HG03469 (cell line): ENCODE measurements at regions not wholly inside any gene's neighbourhood (a gene's known extent, or its start where the extent isn't known, plus 50 kb on each side); places are given as distances from the start of the nearest gene placed in this dataset.
A peak's percentile ranks its signal among the peaks of the same experiment; 100 is the strongest.

Experiments
- ATAC-seq: cut with Tn5 transposase; IDR thresholded peaks from one replicate; pipeline ENCODE4 v1.9.1; 2021; ENCODE audit warnings: mild to moderate bottlenecking, moderate library complexity, moderate number of reproducible peaks; ENCODE audit not compliant: unreplicated experiment

GRCh38 chr12:91346827-91347226 is 164.2 kb upstream of the DCN start:
- ATAC-seq = no peak

- ATAC-seq = no peak
Observed at GRCh38 chr12:91344408-91344807, 161.8 kb upstream of the DCN start.

- no peak for ATAC-seq
Observed at GRCh38 chr12:91343010-91343409, 160.4 kb upstream of the DCN start.

GRCh38 chr12:91339106-91339505 is 156.5 kb upstream of the DCN start:
- no peak for ATAC-seq

- no peak for ATAC-seq
Observed at GRCh38 chr12:91335699-91336098, 153.1 kb upstream of the DCN start.

DNA sequence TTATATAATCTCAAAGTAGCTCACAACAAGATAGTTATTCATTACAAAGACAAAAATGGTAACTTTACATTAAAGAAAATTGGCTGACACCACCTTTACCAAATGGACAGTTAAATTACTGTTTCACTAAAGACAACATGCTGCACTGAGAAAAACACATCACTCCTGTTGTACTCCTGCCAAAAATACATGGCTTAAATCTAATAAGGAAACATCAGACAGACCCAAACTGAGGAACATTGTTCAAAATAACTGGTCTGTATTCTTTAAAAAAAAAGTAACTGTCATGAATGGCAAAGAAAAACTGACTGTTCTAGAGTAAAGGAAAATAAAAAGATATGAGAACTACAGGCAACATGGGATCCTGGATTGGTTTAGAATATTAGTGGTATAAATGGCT is 151.3 kb upstream of the DCN start:
- ATAC-seq = no peak

- ATAC-seq = no peak
Observed at GRCh38 chr12:91332302-91332701, 149.7 kb upstream of the DCN start.

- ATAC-seq = no peak
Observed at GRCh38 chr12:91331371-91331770, 148.8 kb upstream of the DCN start.

DNA sequence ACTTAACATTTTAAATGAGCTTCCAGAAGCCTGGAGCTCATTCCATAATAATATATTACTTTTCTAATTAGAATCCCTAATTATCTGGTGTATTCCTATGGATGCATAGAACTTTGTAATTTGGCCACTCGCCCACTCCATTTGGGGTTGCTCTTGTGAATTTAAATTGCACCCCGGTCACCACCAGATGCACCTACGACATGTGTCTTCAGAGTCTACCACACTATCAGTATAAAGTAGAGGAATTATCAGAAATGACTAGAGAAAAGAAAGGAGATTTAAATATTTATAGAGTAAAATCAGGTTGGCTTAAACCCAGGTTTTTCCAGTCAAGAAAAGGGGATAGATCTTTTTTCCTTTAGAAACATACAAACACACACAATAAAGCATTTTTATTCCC is 145.8 kb upstream of the DCN start:
- ATAC-seq = no peak

DNA sequence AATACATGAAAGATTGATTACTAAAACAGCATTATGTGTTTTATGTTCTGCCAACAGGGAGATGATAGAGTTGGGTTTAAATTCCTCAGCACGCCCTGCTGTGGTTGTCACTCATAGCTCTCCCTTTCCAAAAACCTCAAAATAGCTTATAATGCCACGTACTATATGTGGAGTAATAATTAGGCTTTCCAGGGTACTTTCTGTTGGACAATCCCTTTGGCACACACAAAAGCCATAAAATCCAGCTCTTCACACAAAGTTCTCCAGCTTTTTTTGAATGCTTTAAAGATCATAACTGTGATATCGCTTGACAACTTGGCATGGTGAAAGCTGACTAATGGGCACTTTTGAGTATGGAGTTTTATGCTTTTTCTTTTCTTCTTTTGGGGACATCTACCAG is 145.3 kb upstream of the DCN start:
- no peak for ATAC-seq

DNA sequence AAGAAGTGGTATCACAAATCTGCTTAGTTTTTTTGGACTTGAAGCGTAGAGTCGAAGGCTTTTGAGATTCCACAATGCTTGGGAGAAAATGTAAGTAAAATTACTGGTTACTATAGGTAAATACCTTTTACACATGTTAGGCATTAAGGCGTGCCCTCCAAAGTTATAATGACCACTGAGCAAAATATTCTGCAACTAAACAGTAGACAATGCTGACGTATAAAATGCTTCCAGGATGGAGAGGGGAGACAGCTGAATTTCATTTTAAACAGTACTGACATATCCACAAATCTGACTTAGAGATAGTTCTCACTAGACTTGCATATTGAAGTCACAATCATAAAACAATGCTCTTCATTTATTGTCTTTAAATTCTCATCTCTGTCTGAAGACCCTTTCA is 144.5 kb upstream of the DCN start:
- ATAC-seq = no peak

DNA sequence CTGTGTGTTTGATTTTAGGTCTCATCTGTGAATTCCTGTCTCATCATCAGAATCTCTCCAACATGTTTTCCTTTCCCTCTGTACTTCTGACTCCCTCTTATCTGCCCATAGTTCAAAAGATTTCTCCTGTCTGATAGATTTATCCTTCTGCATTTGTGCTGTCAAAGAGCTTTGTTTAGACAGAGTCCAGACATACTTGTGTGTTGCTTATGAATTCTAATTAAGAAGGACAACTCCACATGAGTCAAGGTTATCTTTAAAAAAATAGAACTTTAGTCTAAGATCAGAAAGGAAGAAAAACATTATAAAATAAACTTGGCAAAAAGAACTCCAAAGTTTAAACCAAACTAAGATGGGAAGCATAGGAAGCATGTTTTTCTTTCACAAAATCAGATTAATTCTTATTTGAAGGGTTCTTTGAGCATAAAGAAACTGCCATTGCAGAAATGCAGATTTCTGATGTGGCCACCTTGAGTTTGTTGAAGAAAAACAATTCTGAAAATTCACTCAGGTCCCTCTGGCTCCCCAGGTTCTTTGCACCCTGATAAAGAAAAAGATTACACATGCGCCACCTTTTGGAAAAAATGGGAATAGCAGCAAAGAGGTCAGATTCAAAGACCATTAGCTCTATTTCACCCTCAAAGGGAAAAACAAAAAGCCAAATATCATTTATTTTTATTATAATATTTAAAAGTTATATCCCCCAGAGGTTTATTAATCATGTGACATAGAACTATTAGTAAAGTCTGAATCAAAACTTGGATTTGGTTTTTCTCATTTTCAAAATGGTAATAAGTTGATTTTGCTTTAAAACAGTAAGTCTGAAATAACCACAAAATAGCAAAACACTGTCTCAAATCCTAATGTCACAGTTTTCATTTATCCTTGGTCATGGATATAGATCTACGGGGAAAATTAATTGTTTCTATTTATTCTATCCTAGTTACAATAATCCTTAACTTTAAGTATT is 143.7 kb upstream of the DCN start:
- ATAC-seq = peak; percentile 70

- no peak for ATAC-seq
Observed at GRCh38 chr12:91320999-91321398, 138.4 kb upstream of the DCN start.

DNA sequence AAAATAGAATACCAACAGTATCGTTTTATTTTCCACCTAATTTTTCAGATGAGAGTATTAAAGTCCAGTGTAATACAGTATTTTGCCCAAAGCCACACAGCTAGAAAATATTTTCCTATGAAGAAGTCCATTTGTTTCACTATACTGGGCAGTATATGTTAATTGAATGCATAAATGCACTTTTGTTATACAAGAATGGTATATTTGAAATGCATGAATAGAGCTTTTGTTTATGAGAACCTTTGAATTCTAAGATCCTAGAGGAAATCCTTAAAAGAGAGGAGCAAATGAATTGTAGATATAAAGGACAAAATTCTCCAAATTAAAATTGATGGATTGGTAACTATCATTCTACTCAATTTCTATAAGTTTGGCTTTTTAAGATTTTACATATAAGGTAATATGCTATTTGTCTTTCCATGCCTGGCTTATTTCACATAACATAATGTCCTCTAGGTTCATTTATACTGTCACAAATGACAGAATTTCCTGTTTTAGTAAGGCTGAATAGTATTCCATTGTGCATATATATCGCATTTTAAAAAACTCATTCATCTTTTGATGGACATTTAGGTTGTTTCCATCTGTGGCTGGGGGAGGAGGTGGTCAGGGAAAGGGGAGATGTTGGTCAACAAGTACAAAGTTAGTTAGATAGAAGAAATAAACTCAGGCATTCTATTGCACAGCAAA is 136.6 kb upstream of the DCN start:
- ATAC-seq = no peak

GRCh38 chr12:91317306-91317705 is 134.7 kb upstream of the DCN start:
- no peak for ATAC-seq

GRCh38 chr12:91316907-91317269 is 134.3 kb upstream of the DCN start:
- ATAC-seq = no peak

- ATAC-seq = no peak
Observed at GRCh38 chr12:91316161-91316906, 133.7 kb upstream of the DCN start.

DNA sequence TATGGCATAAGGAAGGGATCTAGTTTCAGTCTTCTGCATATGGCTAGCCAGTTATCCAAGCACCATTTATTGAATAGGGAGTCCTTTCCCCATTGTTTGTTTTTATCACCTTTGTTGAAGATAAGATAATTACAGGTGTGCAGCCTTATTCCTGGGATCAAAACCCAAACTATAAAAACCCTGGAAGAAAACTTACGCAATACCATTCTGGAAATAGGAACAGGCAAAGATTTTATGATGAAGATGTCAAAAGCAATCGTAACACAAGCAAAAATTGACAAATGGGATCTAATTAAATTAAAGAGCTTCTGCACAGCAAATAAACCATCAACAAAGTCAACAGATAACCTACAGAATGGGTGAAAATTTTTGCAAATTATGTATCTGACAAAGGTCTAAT is 128.5 kb upstream of the DCN start:
- ATAC-seq = no peak

DNA sequence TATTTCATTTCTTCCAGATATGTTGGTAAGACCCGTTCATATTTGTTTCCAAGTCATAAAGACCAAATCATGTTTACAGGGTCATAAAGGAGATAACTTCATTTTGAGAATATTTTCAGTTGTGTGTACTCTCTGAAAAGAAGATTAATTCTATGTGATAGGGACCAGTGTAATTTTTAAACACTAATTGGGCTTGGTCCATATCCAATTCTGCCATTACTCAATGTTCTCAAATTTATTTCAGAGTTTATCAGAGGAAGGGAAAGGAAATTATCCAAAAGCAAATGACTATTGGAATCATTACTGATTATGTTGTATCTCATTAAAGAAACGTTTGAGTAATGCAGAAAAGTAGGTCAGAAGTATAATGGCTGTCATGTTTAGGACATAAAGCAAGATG is 126.8 kb upstream of the DCN start:
- no peak for ATAC-seq

GRCh38 chr12:91307957-91308670 is 125.5 kb upstream of the DCN start:
- no peak for ATAC-seq

DNA sequence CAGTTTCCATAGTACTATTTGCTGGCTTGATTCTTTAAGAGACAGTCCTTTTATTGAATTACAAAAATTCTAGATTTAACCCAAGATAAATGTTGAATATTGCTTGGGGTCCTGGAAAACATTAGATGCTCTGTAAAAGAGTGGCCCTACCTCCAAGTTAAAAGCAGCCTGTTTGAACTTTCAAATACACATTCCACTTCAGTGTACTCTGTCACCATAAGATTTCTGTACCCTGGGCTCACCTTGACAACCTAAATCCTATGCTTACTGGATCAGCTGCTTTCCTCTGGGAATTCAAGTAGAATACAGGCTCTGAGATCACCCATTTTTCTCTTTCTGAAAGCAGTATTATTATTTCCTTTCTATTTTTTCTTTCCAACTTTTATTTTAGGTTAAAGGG is 107.7 kb upstream of the DCN start:
- ATAC-seq = no peak
